ENCODE measurements at regions not wholly inside any gene's neighbourhood (a gene's known extent, or its start where the extent isn't known, plus 50 kb on each side); places are given as distances from the start of the nearest gene placed in this dataset.

GRCh38 chr4:138110815-138111214 lies 131.3 kb downstream of the SLC7A11 start:
- TF ChIP-seq POLR2A (IDR thresholded peaks at IDR 0.05) (no peak), CTCF (IDR thresholded peaks at IDR 0.05) (no peak), EP300 (IDR thresholded peaks at IDR 0.05) (no peak), POLR2AphosphoS5 (IDR thresholded peaks at IDR 0.05) (no peak)

All from suprapubic skin (tissue), 4 donors.